ENCODE measurements at regions not wholly inside any gene's neighbourhood (a gene's known extent, or its start where the extent isn't known, plus 50 kb on each side); places are given as distances from the start of the nearest gene placed in this dataset.
A peak's percentile ranks its signal among the peaks of the same experiment; 100 is the strongest.

GRCh38 chr11:42802201-42802899 lies 509.4 kb upstream of the API5 start:
- Histone ChIP-seq H3K27me3 (no peaks in the 10 kb centered on the region), H3K27ac (no peak overlapping the region), H3K36me3 (no peaks in the 10 kb centered on the region), H3K9me3 (no peaks in the 10 kb centered on the region), H3K4me1 (no peaks in the 10 kb centered on the region), H3K4me3 (no peak overlapping the region)
- no peak for TF ChIP-seq EP300 (IDR thresholded peaks at IDR 0.05)
- TF ChIP-seq CTCF (IDR thresholded peaks at IDR 0.05) = no peak
- TF ChIP-seq POLR2A (IDR thresholded peaks at IDR 0.05) = no peak
- TF ChIP-seq POLR2AphosphoS5 (IDR thresholded peaks at IDR 0.05) = no peak
- intact Hi-C loops (cut with DNase I; ENCODE audit: low total_unique reads) = no loop called here
- DNase-seq = no peak
- WGBS, 5 donors = 40 to 61% (median 49%) methylated on average over 6 of the region's 6 CpGs

- 30 to 53% (median 50%) methylated on average over 2 of the region's 2 CpGs for WGBS, 5 donors
- intact Hi-C loops (cut with DNase I; ENCODE audit: low total_unique reads) = no loop called here
- TF ChIP-seq CTCF (IDR thresholded peaks at IDR 0.05) = no peak
- TF ChIP-seq EP300 (IDR thresholded peaks at IDR 0.05) = no peak
- TF ChIP-seq POLR2A (IDR thresholded peaks at IDR 0.05) = no peak
- TF ChIP-seq POLR2AphosphoS5 (IDR thresholded peaks at IDR 0.05) = no peak
These were observed 505.6 kb upstream of the API5 start for GRCh38 chr11:42806191-42806590.

GRCh38 chr11:42812361-42812760 lies 499.4 kb upstream of the API5 start:
- no peak overlapping the region for H3K27ac ChIP-seq
- no peak for TF ChIP-seq POLR2AphosphoS5 (IDR thresholded peaks at IDR 0.05)
- TF ChIP-seq CTCF (IDR thresholded peaks at IDR 0.05) = no peak
- TF ChIP-seq EP300 (IDR thresholded peaks at IDR 0.05) = no peak
- TF ChIP-seq POLR2A (IDR thresholded peaks at IDR 0.05) = no peak
- DNase-seq = peak in 1 of 2 donors; percentile 41
- 2 to 14% (median 5%) methylated on average over 1 of the region's 1 CpG for WGBS, 5 donors
- no peaks in the 10 kb centered on the region for H3K9me3 ChIP-seq
- H3K4me1 ChIP-seq = no peaks in the 10 kb centered on the region
- no peaks in the 10 kb centered on the region for H3K27me3 ChIP-seq
- no peaks in the 10 kb centered on the region for H3K36me3 ChIP-seq
- intact Hi-C loops (cut with DNase I; ENCODE audit: low total_unique reads) = no loop called here
- H3K4me3 ChIP-seq = no peak overlapping the region

More at GRCh38 chr11:42806191-42806590, 505.6 kb upstream of the API5 start:
- Histone ChIP-seq H3K4me3 (no peak overlapping the region), H3K27me3 (no peaks in the 10 kb centered on the region), H3K36me3 (no peaks in the 10 kb centered on the region), H3K9me3 (no peaks in the 10 kb centered on the region), H3K4me1 (no peaks in the 10 kb centered on the region), H3K27ac (no peak overlapping the region)
- DNase-seq = no peak

- no peaks in the 10 kb centered on the region for H3K27me3 ChIP-seq
- intact Hi-C loops (cut with DNase I; ENCODE audit: low total_unique reads) = no loop called here
- no peaks in the 10 kb centered on the region for H3K4me1 ChIP-seq
- DNase-seq = no peak
- H3K4me3 ChIP-seq = no peak overlapping the region
- TF ChIP-seq POLR2A (IDR thresholded peaks at IDR 0.05) = no peak
- no peak for TF ChIP-seq EP300 (IDR thresholded peaks at IDR 0.05)
- WGBS, 5 donors = 46 to 58% (median 56%) methylated on average over 2 of the region's 2 CpGs
- H3K27ac ChIP-seq = no peak overlapping the region
- no peaks in the 10 kb centered on the region for H3K9me3 ChIP-seq
- H3K36me3 ChIP-seq = no peaks in the 10 kb centered on the region
These were observed 498.8 kb upstream of the API5 start for GRCh38 chr11:42812960-42813359.

- Histone ChIP-seq H3K27ac (no peak overlapping the region), H3K4me3 (no peak overlapping the region), H3K36me3 (no peaks in the 10 kb centered on the region), H3K4me1 (no peaks in the 10 kb centered on the region), H3K9me3 (no peaks in the 10 kb centered on the region), H3K27me3 (no peaks in the 10 kb centered on the region)
- 77 to 91% (median 83%) methylated on average over 2 of the region's 2 CpGs for WGBS, 5 donors
- no peak for DNase-seq
- intact Hi-C loops (cut with DNase I; ENCODE audit: low total_unique reads) = no loop called here
- TF ChIP-seq EP300 (IDR thresholded peaks at IDR 0.05) (no peak), POLR2AphosphoS5 (IDR thresholded peaks at IDR 0.05) (no peak), POLR2A (IDR thresholded peaks at IDR 0.05) (no peak), CTCF (IDR thresholded peaks at IDR 0.05) (no peak)
These were observed 495.3 kb upstream of the API5 start for GRCh38 chr11:42816471-42816870.

Data from stomach (tissue), 8 donors.